ENCODE measurements at regions not wholly inside any gene's neighbourhood (a gene's known extent, or its start where the extent isn't known, plus 50 kb on each side); places are given as distances from the start of the nearest gene placed in this dataset.

- Histone ChIP-seq H3K4me3 (ENCODE audit: insufficient read depth, low read depth, low read length) (no peak overlapping the region), H3K23ac (ENCODE audit: low read depth, low read length) (no peak overlapping the region), H2BK15ac (ENCODE audit: low read depth, low read length) (no peak overlapping the region), H2AK9ac (replicated peaks; ENCODE audit: low read depth, low read length, poor library complexity) (no peak overlapping the region), H3K4ac (ENCODE audit: low read depth, low read length) (no peak overlapping the region), H3K9me1 (ENCODE audit: insufficient read depth, low read length) (no peaks in the 10 kb centered on the region), H3K4me2 (ENCODE audit: low read depth, low read length) (no peak overlapping the region), H3K27me3 (ENCODE audit: control insufficient read depth, insufficient read depth, low read length) (no peaks in the 10 kb centered on the region), H4K20me1 (ENCODE audit: insufficient read depth, low read length) (no peaks in the 10 kb centered on the region), H3K14ac (replicated peaks; ENCODE audit: low read depth, low read length) (no peak overlapping the region), H3K9me3 (ENCODE audit: control insufficient read depth, insufficient read depth, low read length) (no peaks in the 10 kb centered on the region), H2BK5ac (ENCODE audit: low read depth, low read length, poor library complexity, severe bottlenecking) (no peak overlapping the region), H3K56ac (ENCODE audit: extremely low read depth, insufficient read depth, low read length) (no peak overlapping the region), H2BK120ac (ENCODE audit: low read depth, low read length) (no peak overlapping the region), H3K9ac (ENCODE audit: low read depth, low read length) (no peak overlapping the region), H2AFZ (replicated peaks; ENCODE audit: low read length, poor library complexity) (no peak overlapping the region), H3K4me1 (ENCODE audit: control insufficient read depth, insufficient read depth, low read length) (no peaks in the 10 kb centered on the region), H3K27ac (ENCODE audit: insufficient read depth, low read length) (no peak overlapping the region), H2AK5ac (ENCODE audit: low read depth, low read length) (no peak overlapping the region), H4K8ac (ENCODE audit: low read depth in 2 of 2, low read length in 2 of 2) (no peak overlapping the region), H4K5ac (ENCODE audit: low read depth, low read length) (no peak overlapping the region), H3K36me3 (ENCODE audit: control insufficient read depth, insufficient read depth, low read length) (no peaks in the 10 kb centered on the region), H3K18ac (ENCODE audit: low read depth, low read length) (no peak overlapping the region), H2BK20ac (ENCODE audit: low read depth, low read length) (no peak overlapping the region), H4K91ac (ENCODE audit: insufficient read depth, low read depth, low read length) (no peak overlapping the region), H3K79me1 (ENCODE audit: low read depth in 1 of 2, low read length in 2 of 2) (no peaks in the 10 kb centered on the region)
- ATAC-seq (ENCODE audit: low read depth): no peak
- WGBS, 2 experiments (ENCODE audit: extremely low coverage in 2 of 2, insufficient read length in 1 of 2): no CpG with 5 or more reads among the region's 2 CpGs
- peak; percentile 2 for DNase-seq
- dilution Hi-C loops (cut with HindIII; ENCODE audit: low sequenced_read_pairs, unreplicated experiment): no loop called here
- no TSS peak for BruUV-seq (replicated peaks)
- no peak for TF ChIP-seq RCOR1 (IDR thresholded peaks at IDR 0.05; ENCODE audit: insufficient replicate concordance, low read length)
- peak; percentile 28; the same call in 1 of the 2 replicates for TF ChIP-seq RAD21 (IDR thresholded peaks at IDR 0.05; ENCODE audit: low read length)
- TF ChIP-seq CTCF (conservative IDR thresholded peaks at IDR 0.05; ENCODE audit: low read depth, low read length): peak; percentile 22; the same call in 1 of the 2 replicates
- 0 out of 2 replicates have a peak, but pooled peaks have one; percentile 30 for TF ChIP-seq SMC3 (IDR thresholded peaks at IDR 0.05; ENCODE audit: low read depth, low read length)
- TF ChIP-seq FOS (IDR thresholded peaks at IDR 0.05; ENCODE audit: low read depth, low read length): no peak
- TF ChIP-seq NFE2L2 (IDR thresholded peaks at IDR 0.05; ENCODE audit: low read depth, low read length): no peak
- POLR2A ChIA-PET (ENCODE audit: unreplicated experiment): no interaction called here
- intact Hi-C loops (cut with micrococcal nuclease): no loop called here
- CTCF ChIA-PET: interaction anchor here (0.6 to 1.3 kb wide), 3 partner anchors 9 to 33 kb away, joined by 3 to 6 read pairs (median 5); no protein-coding TSS in a partner anchor
- in situ Hi-C loops (cut with MboI; ENCODE audit: low sequenced_read_pairs): no loop called here
Measured at GRCh38 chr12:78562368-78563205, 302.0 kb upstream of the SYT1 start.
